ENCODE measurements at regions not wholly inside any gene's neighbourhood (a gene's known extent, or its start where the extent isn't known, plus 50 kb on each side); places are given as distances from the start of the nearest gene placed in this dataset.

DNA sequence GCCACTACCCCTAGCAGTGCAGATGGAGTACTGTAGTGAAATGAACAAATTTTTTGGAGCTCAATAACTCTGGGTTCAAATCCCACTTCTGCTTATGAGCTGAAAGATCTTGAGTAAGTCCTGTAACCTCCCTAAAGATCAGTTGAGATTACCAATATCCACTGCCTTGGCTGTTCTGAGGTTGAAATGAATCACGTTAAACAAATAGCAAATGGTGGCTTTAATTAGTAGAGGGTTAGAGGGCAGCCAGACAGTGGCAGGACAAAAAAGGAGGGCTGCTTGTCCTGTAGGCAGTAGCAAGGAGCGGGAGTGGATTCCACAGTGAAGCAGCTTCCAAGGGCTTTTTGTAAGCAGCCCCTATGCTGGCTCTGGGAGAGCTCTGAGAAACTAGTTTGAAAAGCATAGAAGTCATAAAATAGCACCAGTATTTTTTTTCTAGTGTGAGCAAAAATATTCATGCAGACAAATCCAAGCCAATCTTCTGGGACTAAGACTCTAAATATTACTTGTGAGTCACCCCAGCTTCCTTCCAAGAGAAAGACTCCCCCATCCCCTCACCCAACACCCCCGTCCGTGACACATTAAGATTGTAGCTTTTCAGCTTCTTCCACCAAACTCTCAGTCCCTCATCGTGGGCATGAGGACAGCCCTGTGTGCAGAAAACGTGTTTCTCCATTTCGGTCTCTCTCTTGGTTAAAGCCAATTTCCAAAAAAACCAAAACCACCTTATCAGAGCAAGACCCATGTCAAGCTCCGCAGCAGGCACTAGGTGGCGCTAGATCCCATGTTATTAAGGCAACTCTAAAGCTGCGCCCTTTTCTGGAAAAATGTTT lies 123.5 kb upstream of the LGALSL start:
- peaks cover 82% of the 10 kb centered on the region for H3K4me1 Mint-ChIP-seq
- peak; percentile 86 for DNase-seq
- H3K9me3 Mint-ChIP-seq: peaks cover 7% of the 10 kb centered on the region
- H3K27me3 Mint-ChIP-seq (ENCODE audit: low read depth, poor library complexity): peaks cover 2% of the 10 kb centered on the region
- H3K36me3 Mint-ChIP-seq (ENCODE audit: low read depth): peaks cover 5% of the 10 kb centered on the region
- peak overlapping the region; percentile 64 for H3K4me3 Mint-ChIP-seq
- H3K27ac Mint-ChIP-seq: peak overlapping the region; percentile 10
- TF ChIP-seq, protein P1, sequence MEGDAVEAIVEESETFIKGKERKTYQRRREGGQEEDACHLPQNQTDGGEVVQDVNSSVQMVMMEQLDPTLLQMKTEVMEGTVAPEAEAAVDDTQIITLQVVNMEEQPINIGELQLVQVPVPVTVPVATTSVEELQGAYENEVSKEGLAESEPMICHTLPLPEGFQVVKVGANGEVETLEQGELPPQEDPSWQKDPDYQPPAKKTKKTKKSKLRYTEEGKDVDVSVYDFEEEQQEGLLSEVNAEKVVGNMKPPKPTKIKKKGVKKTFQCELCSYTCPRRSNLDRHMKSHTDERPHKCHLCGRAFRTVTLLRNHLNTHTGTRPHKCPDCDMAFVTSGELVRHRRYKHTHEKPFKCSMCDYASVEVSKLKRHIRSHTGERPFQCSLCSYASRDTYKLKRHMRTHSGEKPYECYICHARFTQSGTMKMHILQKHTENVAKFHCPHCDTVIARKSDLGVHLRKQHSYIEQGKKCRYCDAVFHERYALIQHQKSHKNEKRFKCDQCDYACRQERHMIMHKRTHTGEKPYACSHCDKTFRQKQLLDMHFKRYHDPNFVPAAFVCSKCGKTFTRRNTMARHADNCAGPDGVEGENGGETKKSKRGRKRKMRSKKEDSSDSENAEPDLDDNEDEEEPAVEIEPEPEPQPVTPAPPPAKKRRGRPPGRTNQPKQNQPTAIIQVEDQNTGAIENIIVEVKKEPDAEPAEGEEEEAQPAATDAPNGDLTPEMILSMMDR (IDR thresholded peaks at IDR 0.05): peak; percentile 88

- DNase-seq: peak; percentile 58
- TF ChIP-seq, protein P1 (IDR thresholded peaks at IDR 0.05): no peak
- H3K4me1 Mint-ChIP-seq: peaks cover 82% of the 10 kb centered on the region
- H3K27me3 Mint-ChIP-seq (ENCODE audit: low read depth, poor library complexity): peaks cover 2% of the 10 kb centered on the region
- H3K4me3 Mint-ChIP-seq: peak overlapping the region; percentile 64
- peak overlapping the region; percentile 10 for H3K27ac Mint-ChIP-seq
- peaks cover 9% of the 10 kb centered on the region for H3K9me3 Mint-ChIP-seq
- peaks cover 5% of the 10 kb centered on the region for H3K36me3 Mint-ChIP-seq (ENCODE audit: low read depth)
Measured at GRCh38 chr2:64331114-64331645, 122.8 kb upstream of the LGALSL start.

GRCh38 chr2:64331849-64332699 lies 121.9 kb upstream of the LGALSL start:
- peaks cover 18% of the 10 kb centered on the region for H3K9me3 Mint-ChIP-seq
- peaks cover 2% of the 10 kb centered on the region for H3K27me3 Mint-ChIP-seq (ENCODE audit: low read depth, poor library complexity)
- H3K4me1 Mint-ChIP-seq: peaks cover 78% of the 10 kb centered on the region
- TF ChIP-seq, protein P1 (IDR thresholded peaks at IDR 0.05): no peak
- peak overlapping the region; percentile 33 for H3K4me3 Mint-ChIP-seq
- peaks cover 10% of the 10 kb centered on the region for H3K36me3 Mint-ChIP-seq (ENCODE audit: low read depth)
- DNase-seq: no peak
- H3K27ac Mint-ChIP-seq: peak overlapping the region; percentile 98

DNA sequence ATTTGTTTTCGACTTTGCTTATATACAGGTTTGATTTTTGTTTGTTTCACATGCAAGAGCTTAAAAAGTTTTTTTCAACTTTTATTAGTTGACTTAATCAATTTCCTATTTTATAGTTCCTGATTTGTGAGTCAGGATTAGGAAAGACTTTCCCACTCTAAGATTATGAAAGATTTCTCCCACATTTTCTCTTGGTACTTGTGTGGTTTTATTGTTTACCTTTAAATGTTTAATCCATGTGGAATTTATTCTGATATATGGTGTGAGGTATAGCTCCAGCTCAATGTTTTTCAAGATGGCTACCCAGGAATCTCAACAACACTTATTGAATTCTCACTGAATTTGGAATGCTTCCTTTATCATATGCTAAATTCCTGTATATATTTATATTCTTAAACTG lies 117.8 kb upstream of the LGALSL start:
- Mint-ChIP-seq H3K4me1 (peaks cover 43% of the 10 kb centered on the region), H3K27me3 (ENCODE audit: low read depth, poor library complexity) (no peaks in the 10 kb centered on the region), H3K36me3 (ENCODE audit: low read depth) (peaks cover 10% of the 10 kb centered on the region), H3K4me3 (no peak overlapping the region), H3K9me3 (peaks cover 23% of the 10 kb centered on the region), H3K27ac (no peak overlapping the region)
- TF ChIP-seq, protein P1 (IDR thresholded peaks at IDR 0.05): no peak
- DNase-seq: no peak

GRCh38 chr2:64337314-64337713 lies 116.6 kb upstream of the LGALSL start:
- Mint-ChIP-seq H3K4me1 (peaks cover 32% of the 10 kb centered on the region), H3K27ac (no peak overlapping the region), H3K36me3 (ENCODE audit: low read depth) (peaks cover 10% of the 10 kb centered on the region), H3K4me3 (no peak overlapping the region), H3K27me3 (ENCODE audit: low read depth, poor library complexity) (no peaks in the 10 kb centered on the region), H3K9me3 (peaks cover 23% of the 10 kb centered on the region)
- DNase-seq: no peak
- TF ChIP-seq, protein P1 (IDR thresholded peaks at IDR 0.05): no peak
